GM12878 (cell line): ENCODE measurements at regions not wholly inside any gene's neighbourhood (a gene's known extent, or its start where the extent isn't known, plus 50 kb on each side); places are given as distances from the start of the nearest gene placed in this dataset.

ENCODE experiments used
- ATAC-seq: fragments of 200-7000 bp; cut with Tn5 transposase; 3 replicates; pipeline ENCODE4 v1.9.1; 2020; ENCODE audit warnings: mild to moderate bottlenecking, moderate library complexity
- BruUV-seq: library from RNA; stranded (reverse); fragments of 400-500 nt; replicated peaks from 2 replicates; lab custom pipeline; 2021; lab: Mats Ljungman, UMichigan
- CTCF ChIA-PET: fragments of 300-600 bp; sonication (Branson Sonifier 250); formaldehyde crosslinking; extraction: SDS; loops from one replicate; lab custom pipeline; 2021; ENCODE audit warnings: inconsistent platforms; lab: Yijun Ruan, JAX
- POLR2A ChIA-PET: fragments of 350-600 bp; formaldehyde crosslinking; extraction: SDS; loops from one replicate; lab custom pipeline; 2021; ENCODE audit warnings: inconsistent platforms; lab: Charles Lee
- RAD21 ChIA-PET: fragments of 300-600 bp; sonication (Branson Sonifier 250); formaldehyde crosslinking; loops from one replicate; lab custom pipeline; 2023; ENCODE audit warnings: antibody characterized with exemption; ENCODE audit not compliant: unreplicated experiment; lab: Charles Lee
- SMC1A ChIA-PET: fragments of 300-600 bp; sonication (Branson Sonifier 250); formaldehyde crosslinking; loops from one replicate; lab custom pipeline; 2023; ENCODE audit not compliant: unreplicated experiment, uncharacterized antibody; lab: Charles Lee
- DNase-seq: peaks from one replicate; pipeline ENCODE4 v3.0.0-alpha.2; 2011; ENCODE audit warnings: low read depth, low spot score
- FAIRE-seq: peaks from 3 replicates; lab custom pipeline; 2011; peaks lifted over from hg19 to GRCh38; lab: Jason Lieb, UNC
- H2AFZ ChIP-seq: 2 replicates; pipeline ENCODE4 v1.6.0; 2011; ENCODE audit warnings: low read depth, low read length, control low read depth; ENCODE audit not compliant: control insufficient read depth
- H3K27ac ChIP-seq: 2 replicates; pipeline ENCODE4 v1.5.1; 2011; ENCODE audit warnings: control low read depth; ENCODE audit not compliant: control insufficient read depth, insufficient read depth
- H3K27me3 ChIP-seq, 2 experiments: replicated peaks in 1 of 2; 2 replicates each; pipeline versions ENCODE4 v1.6.0 to v1.6.1; 2011; ENCODE audit warnings: low read length in 1 of 2; ENCODE audit not compliant: control insufficient read depth in 2 of 2, insufficient read depth in 2 of 2
- H3K36me3 ChIP-seq, 2 experiments: 2 replicates each; pipeline ENCODE4 v1.5.1; 2011; ENCODE audit warnings: low read length in 1 of 2; ENCODE audit not compliant: control insufficient read depth in 2 of 2, insufficient read depth in 2 of 2
- H3K4me1 ChIP-seq: 2 replicates; pipeline ENCODE4 v1.6.1; 2011; ENCODE audit warnings: mild to moderate bottlenecking, low read length, moderate library complexity, mixed read lengths; ENCODE audit not compliant: control insufficient read depth, insufficient read depth
- H3K4me2 ChIP-seq: 2 replicates; pipeline ENCODE4 v1.6.0; 2011; ENCODE audit warnings: control low read depth; ENCODE audit not compliant: control insufficient read depth, insufficient read depth
- H3K4me3 ChIP-seq: fragments of 200-600 bp; sonication (generic); 2 replicates; pipeline ENCODE4 v1.5.1; 2016
- H3K79me2 ChIP-seq: 2 replicates; pipeline ENCODE4 v1.6.0; 2011; ENCODE audit warnings: low read length; ENCODE audit not compliant: control insufficient read depth, insufficient read depth
- H3K9ac ChIP-seq: 2 replicates; pipeline ENCODE4 v1.8.0; 2011; ENCODE audit warnings: low read length, control low read depth, mixed read lengths; ENCODE audit not compliant: control insufficient read depth, insufficient read depth
- H3K9me3 ChIP-seq: replicated peaks from 3 replicates; pipeline ENCODE4 v1.5.1; 2011; ENCODE audit warnings: mild to moderate bottlenecking, low read length; ENCODE audit not compliant: control insufficient read depth, insufficient read depth
- H4K20me1 ChIP-seq: 2 replicates; pipeline ENCODE4 v1.6.0; 2011; ENCODE audit not compliant: control insufficient read depth, insufficient read depth
- E2F4 ChIP-seq: IDR thresholded peaks from 2 replicates; pipeline ENCODE4 v1.6.1; 2012; ENCODE audit warnings: low read depth, low read length, improper control_type of control experiment
- GABPA ChIP-seq: IDR thresholded peaks from 2 replicates; pipeline ENCODE4 v1.6.1; 2014; ENCODE audit warnings: antibody characterized with exemption, low read depth, mild to moderate bottlenecking, inconsistent platforms
- MLLT1 ChIP-seq: fragments of 450-650 bp; IDR thresholded peaks from 2 replicates; pipeline ENCODE4 v1.6.1; 2016; ENCODE audit warnings: mild to moderate bottlenecking
- NKRF ChIP-seq: fragments of 450-650 bp; conservative IDR thresholded peaks from 2 replicates; pipeline ENCODE4 v1.6.1; 2017; ENCODE audit warnings: mild to moderate bottlenecking, moderate library complexity
- NRF1 ChIP-seq: conservative IDR thresholded peaks from 2 replicates; pipeline ENCODE4 v1.6.1; 2011; ENCODE audit warnings: mild to moderate bottlenecking, low read depth, low read length, improper control_type of control experiment
- RFX5 ChIP-seq: IDR thresholded peaks from 2 replicates; pipeline ENCODE4 v1.6.1; 2011; ENCODE audit warnings: low read depth, low read length, improper control_type of control experiment
- STAT1 ChIP-seq: fragments of 450-650 bp; conservative IDR thresholded peaks from 2 replicates; pipeline ENCODE4 v1.6.1; 2014; ENCODE audit warnings: antibody characterized with exemption, mild to moderate bottlenecking
- ZBED1 ChIP-seq: IDR thresholded peaks from 2 replicates; pipeline ENCODE4 v1.6.1; 2016; ENCODE audit warnings: borderline replicate concordance
- WGBS: methylation state at CpG from one replicate; pipeline ENCODE4 v1.1.6; 2016; ENCODE audit warnings: low lambda C conversion rate; ENCODE audit not compliant: insufficient replicate concordance, insufficient coverage; ENCODE audit errors: missing lambda C conversion rate; 5-methylcytosine and 5-hydroxymethylcytosine counted together
- in situ Hi-C: fragments of 300-500 bp; cut with MboI; formaldehyde crosslinking; loops from 9 replicates; pipeline ENCODE4 v1.14.3; 2018; ENCODE audit warnings: mixed read lengths
- intact Hi-C: fragments of 100-400 bp; cut with micrococcal nuclease; formaldehyde crosslinking; loops from one replicate; pipeline ENCODE4 v1.14.2; 2022; ENCODE audit not compliant: unreplicated experiment

GRCh38 chr2:8412586-8412985 lies 269.3 kb upstream of the ID2 start:
- no peak overlapping the region for H2AFZ ChIP-seq

More at GRCh38 chr2:8412586-8412985, 269.3 kb upstream of the ID2 start:
- ChIA-PET CTCF (no interaction called here), POLR2A (no interaction called here), SMC1A (interaction anchor here (8.5 to 20.6 kb wide), 2 partner anchors 7 to 104 kb away, joined by 98 to 352 read pairs; no protein-coding TSS in a partner anchor), RAD21 (interaction anchor here (1.0 to 2.1 kb wide), 2 partner anchors 31 to 70 kb away, joined by 3 to 6 read pairs; no protein-coding TSS in a partner anchor)
- Histone ChIP-seq H3K27ac (no peak overlapping the region), H3K4me1 (peaks cover 32% of the 10 kb centered on the region), H3K9me3 (no peaks in the 10 kb centered on the region; the same call in 2 of the 3 replicates), H3K79me2 (no peaks in the 10 kb centered on the region), H3K4me2 (no peak overlapping the region), H3K27me3 (no peaks in the 10 kb centered on the region), H3K36me3 (no peaks in the 10 kb centered on the region), H3K9ac (no peak overlapping the region), H3K4me3 (no peak overlapping the region), H4K20me1 (no peaks in the 10 kb centered on the region; the same call in 1 of the 2 replicates)
- in situ Hi-C loops: no loop called here
- WGBS: 73% methylated on average over 4 of the region's 4 CpGs
- TF ChIP-seq MLLT1: no peak
- TF ChIP-seq RFX5: no peak
- TF ChIP-seq ZBED1: no peak
- TF ChIP-seq E2F4: no peak
- TF ChIP-seq NKRF: no peak
- TF ChIP-seq GABPA: no peak
- no peak for TF ChIP-seq STAT1
- no peak for TF ChIP-seq NRF1
- ATAC-seq (no peak), DNase-seq (no peak), FAIRE-seq (no peak)
- no TSS peak for BruUV-seq
- intact Hi-C loops: no loop called here
